Tibial nerve (tissue), 4 donors: ENCODE measurements at regions not wholly inside any gene's neighbourhood (a gene's known extent, or its start where the extent isn't known, plus 50 kb on each side); places are given as distances from the start of the nearest gene placed in this dataset.

Experiments used
- DNase-seq, 2 donors: peaks; one replicate each; pipeline ENCODE4 v3.0.0-alpha.2; 2019; ENCODE audit warnings: low spot score in 2 of 2
- H3K27ac ChIP-seq, 4 donors: fragments of 200-600 bp; sonication (generic) in 3 of 4; one replicate each; pipeline ENCODE4 v1.5.1; 2017 to 2019; ENCODE audit warnings: mild to moderate bottlenecking in 1 of 4
- H3K27me3 ChIP-seq, 2 donors: fragments of 200-600 bp; sonication (generic) in 1 of 2; one replicate each; pipeline versions ENCODE4 v1.5.1 to v1.6.0; 2017 to 2019
- H3K36me3 ChIP-seq, 3 donors: fragments of 200-600 bp; sonication (generic); one replicate each; pipeline ENCODE4 v1.5.1; 2018 to 2019
- H3K4me1 ChIP-seq, 4 donors: fragments of 200-600 bp; sonication (generic) in 3 of 4; one replicate each; pipeline ENCODE4 v1.5.1; 2017 to 2019
- H3K4me3 ChIP-seq, 4 donors: fragments of 200-600 bp; sonication (generic) in 3 of 4; one replicate each; pipeline ENCODE4 v1.5.1; 2017 to 2019; ENCODE audit warnings: mild to moderate bottlenecking in 1 of 4, moderate library complexity in 1 of 4
- H3K9me3 ChIP-seq, 4 donors: fragments of 200-600 bp; sonication (generic) in 3 of 4; one replicate each; pipeline ENCODE4 v1.5.1; 2017 to 2019
- EP300 ChIP-seq, 2 donors: sonication (generic); formaldehyde crosslinking; IDR thresholded peaks; one replicate each; pipeline ENCODE4 v1.6.1; 2017; ENCODE audit warnings: antibody characterized with exemption in 2 of 2, mild to moderate bottlenecking in 1 of 2
- POLR2A ChIP-seq, 2 donors: fragments of 450-650 bp; IDR thresholded peaks; one replicate each; pipeline ENCODE4 v1.6.1; 2017; ENCODE audit warnings: antibody characterized with exemption in 2 of 2, mild to moderate bottlenecking in 2 of 2, moderate library complexity in 2 of 2
- WGBS, 2 donors: methylation state at CpG; one replicate each; pipeline ENCODE4 v1.1.5; 2018; 5-methylcytosine and 5-hydroxymethylcytosine counted together
- TF ChIP-seq, protein P1 (sequence below), 5 experiments: fragments of 200-600 bp in 3 of 5; fragments of 450-650 bp in 2 of 5; sonication (generic) in 3 of 5; IDR thresholded peaks; one replicate each; pipeline ENCODE4 v1.5.1; 2016 to 2019; ENCODE audit warnings: antibody characterized with exemption in 5 of 5, mild to moderate bottlenecking in 3 of 5, moderate library complexity in 2 of 5

DNA sequence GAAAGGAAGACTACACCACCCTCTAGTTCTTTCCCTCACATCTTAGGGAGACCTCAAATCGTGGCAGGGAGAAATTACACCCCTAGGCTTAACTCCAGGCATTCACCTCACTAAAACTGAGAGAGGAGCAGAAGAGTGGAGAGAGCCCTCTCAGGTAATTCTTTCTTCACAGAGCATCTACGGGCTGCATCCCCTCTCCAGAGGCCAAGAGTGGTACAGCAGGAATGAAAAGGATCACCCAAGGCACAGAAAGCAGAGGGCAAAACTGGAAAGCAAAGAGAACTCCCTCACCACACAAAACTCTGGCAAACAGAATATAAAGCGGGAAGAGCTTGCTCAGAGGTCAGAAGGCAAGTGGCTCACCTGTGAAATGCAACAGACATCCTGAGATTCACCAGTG, 661.2 kb downstream of the TBC1D4 start:
- H3K27me3 ChIP-seq, result no peaks in the 10 kb centered on the region
- TF ChIP-seq EP300 (IDR thresholded peaks at IDR 0.05) (no peak), POLR2A (IDR thresholded peaks at IDR 0.05) (no peak)
- TF ChIP-seq, protein P1, sequence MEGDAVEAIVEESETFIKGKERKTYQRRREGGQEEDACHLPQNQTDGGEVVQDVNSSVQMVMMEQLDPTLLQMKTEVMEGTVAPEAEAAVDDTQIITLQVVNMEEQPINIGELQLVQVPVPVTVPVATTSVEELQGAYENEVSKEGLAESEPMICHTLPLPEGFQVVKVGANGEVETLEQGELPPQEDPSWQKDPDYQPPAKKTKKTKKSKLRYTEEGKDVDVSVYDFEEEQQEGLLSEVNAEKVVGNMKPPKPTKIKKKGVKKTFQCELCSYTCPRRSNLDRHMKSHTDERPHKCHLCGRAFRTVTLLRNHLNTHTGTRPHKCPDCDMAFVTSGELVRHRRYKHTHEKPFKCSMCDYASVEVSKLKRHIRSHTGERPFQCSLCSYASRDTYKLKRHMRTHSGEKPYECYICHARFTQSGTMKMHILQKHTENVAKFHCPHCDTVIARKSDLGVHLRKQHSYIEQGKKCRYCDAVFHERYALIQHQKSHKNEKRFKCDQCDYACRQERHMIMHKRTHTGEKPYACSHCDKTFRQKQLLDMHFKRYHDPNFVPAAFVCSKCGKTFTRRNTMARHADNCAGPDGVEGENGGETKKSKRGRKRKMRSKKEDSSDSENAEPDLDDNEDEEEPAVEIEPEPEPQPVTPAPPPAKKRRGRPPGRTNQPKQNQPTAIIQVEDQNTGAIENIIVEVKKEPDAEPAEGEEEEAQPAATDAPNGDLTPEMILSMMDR (IDR thresholded peaks at IDR 0.05), result no peak
- no peaks in the 10 kb centered on the region for H3K9me3 ChIP-seq
- H3K36me3 ChIP-seq, result no peaks in the 10 kb centered on the region
- DNase-seq, result no peak
- H3K27ac ChIP-seq, result no peak overlapping the region
- H3K4me1 ChIP-seq, result peaks cover 0 to 8% (median 0%) of the 10 kb centered on the region in 4 donors
- H3K4me3 ChIP-seq, result no peak overlapping the region
- WGBS, 2 donors, result 85% methylated on average over 3 of the region's 3 CpGs

DNA sequence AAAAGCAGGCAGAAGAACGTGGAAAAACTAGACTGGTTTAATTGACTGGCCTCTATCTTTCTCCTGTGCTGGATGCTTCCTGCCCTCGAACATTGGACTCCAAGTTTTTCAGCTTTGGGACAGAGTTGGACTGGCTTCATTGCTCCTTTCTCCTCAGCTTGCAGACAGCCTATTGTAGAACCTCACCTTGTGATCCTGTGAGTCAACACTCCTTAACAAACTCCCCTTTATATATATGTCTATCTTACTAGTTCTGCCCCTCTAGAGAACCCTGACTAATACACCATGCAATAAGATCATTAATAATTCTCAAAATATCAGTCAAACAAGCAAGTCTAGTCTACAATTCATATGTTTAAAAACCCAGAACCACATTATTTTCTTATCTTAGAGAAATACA, 662.4 kb downstream of the TBC1D4 start:
- Histone ChIP-seq H3K9me3 (peaks cover 0 to 2% (median 0%) of the 10 kb centered on the region in 4 donors), H3K27ac (no peak overlapping the region), H3K36me3 (no peaks in the 10 kb centered on the region), H3K4me1 (no peaks in the 10 kb centered on the region), H3K4me3 (no peak overlapping the region), H3K27me3 (no peaks in the 10 kb centered on the region)
- TF ChIP-seq, protein P1 (IDR thresholded peaks at IDR 0.05), result no peak
- TF ChIP-seq EP300 (IDR thresholded peaks at IDR 0.05) (no peak), POLR2A (IDR thresholded peaks at IDR 0.05) (no peak)
- 85 to 91% methylated on average over 2 of the region's 2 CpGs for WGBS, 2 donors
- no peak for DNase-seq

DNA sequence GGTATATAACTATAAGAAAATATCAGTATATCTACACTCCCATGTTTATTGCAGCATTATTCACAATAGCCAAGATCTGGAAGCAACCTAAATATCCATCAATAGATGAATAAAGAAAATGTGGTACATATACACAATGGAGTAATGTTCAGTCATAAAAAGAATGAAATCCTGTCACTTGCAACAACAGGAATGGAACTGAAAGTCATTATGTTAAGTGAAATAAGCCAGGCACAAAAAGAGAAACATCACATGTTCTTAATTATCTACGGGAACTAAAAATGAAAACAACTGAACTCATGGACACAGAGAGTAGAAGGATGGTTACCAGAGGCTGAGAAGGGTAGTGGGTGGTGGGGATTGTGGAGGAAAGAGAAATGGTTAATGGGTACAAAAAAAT, 665.2 kb downstream of the TBC1D4 start:
- H3K27me3 ChIP-seq, result no peaks in the 10 kb centered on the region
- peaks cover 0 to 17% (median 0%) of the 10 kb centered on the region in 4 donors for H3K9me3 ChIP-seq
- no peak overlapping the region for H3K27ac ChIP-seq
- TF ChIP-seq POLR2A (IDR thresholded peaks at IDR 0.05), result no peak
- TF ChIP-seq, protein P1 (IDR thresholded peaks at IDR 0.05), result no peak
- DNase-seq, result no peak
- no peaks in the 10 kb centered on the region for H3K4me1 ChIP-seq
- 54 to 69% methylated on average over 1 of the region's 1 CpG for WGBS, 2 donors
- H3K36me3 ChIP-seq, result no peaks in the 10 kb centered on the region
- H3K4me3 ChIP-seq, result no peak overlapping the region

DNA sequence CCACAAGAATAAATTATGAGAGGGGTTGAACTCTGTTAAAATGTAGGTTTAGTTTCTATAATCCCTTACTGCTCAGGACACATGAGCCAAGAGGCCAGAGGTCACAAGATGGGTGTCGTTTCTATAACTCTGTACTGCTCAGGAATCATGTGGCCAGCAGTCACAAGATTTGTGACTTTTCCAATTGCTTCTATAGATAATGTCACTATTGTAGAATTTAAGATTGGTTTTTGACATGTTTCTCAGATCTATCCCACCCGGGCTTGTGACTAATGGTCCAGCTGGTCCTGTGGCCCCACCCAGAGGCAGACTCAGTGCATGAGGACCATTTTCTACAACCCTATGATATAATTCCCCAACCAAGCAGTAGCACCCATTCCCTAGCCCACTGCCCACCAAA, 662.0 kb upstream of the KLF12 start:
- no peaks in the 10 kb centered on the region for H3K4me1 ChIP-seq
- no peaks in the 10 kb centered on the region for H3K27me3 ChIP-seq
- no peak overlapping the region for H3K4me3 ChIP-seq
- 51 to 61% methylated on average over 2 of the region's 2 CpGs for WGBS, 2 donors
- TF ChIP-seq EP300 (IDR thresholded peaks at IDR 0.05) (no peak), POLR2A (IDR thresholded peaks at IDR 0.05) (no peak)
- TF ChIP-seq, protein P1 (IDR thresholded peaks at IDR 0.05), result no peak
- H3K36me3 ChIP-seq, result no peaks in the 10 kb centered on the region
- DNase-seq, result no peak
- H3K27ac ChIP-seq, result no peak overlapping the region
- H3K9me3 ChIP-seq, result peaks cover 0 to 11% (median 0%) of the 10 kb centered on the region in 4 donors

DNA sequence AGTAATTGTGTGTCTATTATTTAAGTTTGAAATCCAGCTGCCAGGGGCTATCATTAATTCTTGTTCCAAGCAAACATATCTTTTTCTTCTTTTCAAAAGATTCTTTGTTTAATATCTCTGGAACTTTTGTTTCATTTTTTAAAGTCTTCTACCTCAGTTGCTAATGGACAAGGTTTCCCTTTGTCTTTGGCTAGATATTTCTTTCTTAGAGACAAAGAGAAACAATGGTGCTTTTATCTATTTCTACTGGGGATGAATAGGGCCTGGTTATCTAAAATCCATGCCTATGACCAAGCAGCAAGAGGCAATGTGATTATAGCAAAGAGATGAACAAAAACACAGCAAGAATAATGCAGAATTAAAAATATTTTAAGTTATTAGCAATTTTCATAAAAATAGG, 661.3 kb upstream of the KLF12 start:
- no peaks in the 10 kb centered on the region for H3K27me3 ChIP-seq
- no peaks in the 10 kb centered on the region for H3K36me3 ChIP-seq
- TF ChIP-seq EP300 (IDR thresholded peaks at IDR 0.05), result no peak
- TF ChIP-seq POLR2A (IDR thresholded peaks at IDR 0.05), result no peak
- TF ChIP-seq, protein P1 (IDR thresholded peaks at IDR 0.05), result no peak
- H3K27ac ChIP-seq, result no peak overlapping the region
- H3K4me3 ChIP-seq, result no peak overlapping the region
- peaks cover 0 to 16% (median 0%) of the 10 kb centered on the region in 4 donors for H3K9me3 ChIP-seq
- H3K4me1 ChIP-seq, result no peaks in the 10 kb centered on the region
- no peak for DNase-seq
